Mesenchymal stem cell (in vitro differentiated cells and primary cell): ENCODE measurements at regions not wholly inside any gene's neighbourhood (a gene's known extent, or its start where the extent isn't known, plus 50 kb on each side); places are given as distances from the start of the nearest gene placed in this dataset.

ENCODE experiments used
- DNase-seq: peaks from one replicate; pipeline ENCODE4 v3.0.0-alpha.2; 2013
- H2AFZ ChIP-seq: one replicate; pipeline ENCODE4 v1.6.1; 2013; ENCODE audit warnings: low read depth, mild to moderate bottlenecking, control low read depth, inconsistent platforms, low read length, moderate library complexity
- H2AK5ac ChIP-seq: 2 replicates; pipeline ENCODE4 v1.6.1; 2013; ENCODE audit warnings: low read length, moderate library complexity, mild to moderate bottlenecking, inconsistent platforms; ENCODE audit not compliant: severe bottlenecking
- H2BK120ac ChIP-seq: one replicate; pipeline ENCODE4 v1.6.1; 2013; ENCODE audit warnings: low read depth, mild to moderate bottlenecking, inconsistent platforms, low read length, moderate library complexity
- H2BK12ac ChIP-seq, 2 experiments: one replicate each; pipeline ENCODE4 v1.6.1; 2013; ENCODE audit warnings: inconsistent platforms in 2 of 2, low read length in 2 of 2, mild to moderate bottlenecking in 2 of 2, moderate library complexity in 2 of 2, control low read depth in 1 of 2
- H2BK15ac ChIP-seq: one replicate; pipeline ENCODE4 v1.6.1; 2013; ENCODE audit warnings: mild to moderate bottlenecking, low read depth, inconsistent platforms; ENCODE audit not compliant: poor library complexity, severe bottlenecking
- H2BK5ac ChIP-seq: 2 replicates; pipeline ENCODE4 v1.6.1; 2013; ENCODE audit warnings: low read depth, mild to moderate bottlenecking, low read length, control low read depth, inconsistent platforms; ENCODE audit not compliant: poor library complexity, severe bottlenecking
- H3K14ac ChIP-seq, 2 experiments: one replicate each; pipeline ENCODE4 v1.6.1; 2013; ENCODE audit warnings: inconsistent platforms in 2 of 2, low read length in 2 of 2, control low read depth in 1 of 2, mild to moderate bottlenecking in 1 of 2, moderate library complexity in 1 of 2
- H3K18ac ChIP-seq, 2 experiments: one replicate each; pipeline ENCODE4 v1.6.1; 2013; ENCODE audit warnings: inconsistent platforms in 2 of 2, low read length in 2 of 2, control low read depth in 1 of 2, low read depth in 1 of 2, mild to moderate bottlenecking in 1 of 2
- H3K23ac ChIP-seq, 2 experiments: one replicate each; pipeline ENCODE4 v1.6.1; 2013; ENCODE audit warnings: inconsistent platforms in 2 of 2, low read length in 2 of 2, mild to moderate bottlenecking in 2 of 2, moderate library complexity in 2 of 2, control low read depth in 1 of 2
- H3K27ac ChIP-seq: 2 replicates; pipeline ENCODE4 v1.5.1; 2013; ENCODE audit warnings: mild to moderate bottlenecking, moderate library complexity, low read length, control low read depth, inconsistent platforms; ENCODE audit not compliant: poor library complexity, severe bottlenecking
- H3K27me3 ChIP-seq, 2 experiments: 2 replicates each; pipeline versions ENCODE4 v1.6.1 to v1.7.0; 2013; ENCODE audit warnings: low read length in 2 of 2, mild to moderate bottlenecking in 2 of 2, moderate library complexity in 2 of 2, control low read depth in 1 of 2, inconsistent platforms in 1 of 2; ENCODE audit not compliant: control insufficient read depth in 1 of 2, insufficient read depth in 1 of 2
- H3K36me3 ChIP-seq, 2 experiments: 2 replicates each; pipeline versions ENCODE4 v1.6.1 to v1.7.0; 2013; ENCODE audit warnings: low read length in 2 of 2, control low read depth in 1 of 2, inconsistent platforms in 1 of 2, low read depth in 1 of 2, mild to moderate bottlenecking in 1 of 2; ENCODE audit not compliant: insufficient read depth in 2 of 2, control insufficient read depth in 1 of 2
- H3K4ac ChIP-seq, 2 experiments: one replicate each; pipeline ENCODE4 v1.6.1; 2013; ENCODE audit warnings: inconsistent platforms in 2 of 2, low read length in 2 of 2, mild to moderate bottlenecking in 2 of 2, moderate library complexity in 2 of 2, control low read depth in 1 of 2, low read depth in 1 of 2
- H3K4me1 ChIP-seq: 2 replicates; pipeline ENCODE4 v1.6.1; 2013; ENCODE audit warnings: low read depth, low read length, control low read depth; ENCODE audit not compliant: control insufficient read depth, insufficient read depth
- H3K4me2 ChIP-seq: 2 replicates; pipeline ENCODE4 v1.6.1; 2013; ENCODE audit warnings: low read length, mild to moderate bottlenecking, inconsistent platforms; ENCODE audit not compliant: poor library complexity, severe bottlenecking
- H3K4me3 ChIP-seq, 2 experiments: 2 replicates each; pipeline versions ENCODE4 v1.5.1 to v1.7.0; 2013; ENCODE audit warnings: low read length in 2 of 2, mild to moderate bottlenecking in 2 of 2, control low read depth in 1 of 2, low read depth in 1 of 2; ENCODE audit not compliant: insufficient read depth in 1 of 2
- H3K79me1 ChIP-seq: replicated peaks from 2 replicates; pipeline ENCODE4 v1.6.1; 2013; ENCODE audit warnings: mild to moderate bottlenecking, control low read depth, low read length, inconsistent platforms; ENCODE audit not compliant: poor library complexity, severe bottlenecking
- H3K9ac ChIP-seq: 2 replicates; pipeline ENCODE4 v1.7.0; 2013; ENCODE audit warnings: mild to moderate bottlenecking, low read length, moderate library complexity
- H3K9me3 ChIP-seq: 2 replicates; pipeline ENCODE4 v1.7.0; 2013; ENCODE audit warnings: mild to moderate bottlenecking, low read length; ENCODE audit not compliant: control insufficient read depth
- H4K8ac ChIP-seq: one replicate; pipeline ENCODE4 v1.6.1; 2013; ENCODE audit warnings: inconsistent platforms, mild to moderate bottlenecking, low read length, moderate library complexity
- H4K91ac ChIP-seq: one replicate; pipeline ENCODE4 v1.6.1; 2013; ENCODE audit warnings: mild to moderate bottlenecking, low read length, inconsistent platforms
- WGBS: methylation state at CpG from one replicate; pipeline ENCODE4 v1.1.7; 2013; ENCODE audit warnings: mixed read lengths; 5-methylcytosine and 5-hydroxymethylcytosine counted together

DNA sequence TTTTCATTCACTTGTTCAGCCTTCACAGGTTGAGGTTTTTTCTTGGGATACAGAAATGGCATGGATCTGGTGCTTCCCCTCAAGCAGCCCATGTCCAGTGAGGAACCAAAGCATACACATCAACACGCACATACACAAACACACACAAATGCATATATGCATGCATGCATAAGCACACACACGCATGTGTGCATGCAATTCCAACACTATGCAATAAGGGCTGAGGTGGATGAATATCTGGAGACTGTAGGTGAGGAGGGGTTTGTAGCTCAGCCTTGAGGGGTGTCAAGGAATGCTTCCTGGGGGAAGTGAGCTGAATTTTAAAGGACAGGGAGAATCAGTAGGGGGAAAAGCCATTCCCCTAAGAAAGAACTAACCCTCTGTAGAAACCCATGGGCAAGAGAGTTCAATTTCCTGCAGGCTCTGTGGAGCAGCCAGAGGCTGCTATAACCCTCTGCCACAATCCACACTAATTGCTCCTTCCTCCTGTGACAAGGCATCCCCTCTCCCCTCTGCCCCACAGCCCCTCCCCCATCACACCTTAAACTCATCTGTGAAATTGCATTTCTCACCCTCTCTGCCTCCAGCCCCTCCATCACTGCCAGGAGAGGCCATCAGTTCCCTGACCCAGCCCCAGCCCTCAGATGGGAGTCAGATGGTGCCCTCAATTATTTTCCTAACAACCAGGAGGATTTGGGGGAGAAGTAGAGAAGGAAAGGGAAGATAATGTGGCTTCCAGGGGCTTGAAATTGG is 316.4 kb downstream of the RPS24 start:
- Histone ChIP-seq H3K4me2 (no peak overlapping the region), H3K27me3 (peaks cover 0 to 5% of the 10 kb centered on the region in 2 experiments), H3K9me3 (no peaks in the 10 kb centered on the region), H3K18ac (no peak overlapping the region), H4K8ac (no peak overlapping the region), H3K4me3 (no peak overlapping the region), H3K27ac (no peak overlapping the region), H2AFZ (no peak overlapping the region), H3K14ac (no peak overlapping the region), H2AK5ac (no peak overlapping the region), H2BK5ac (no peak overlapping the region), H4K91ac (no peak overlapping the region), H3K79me1 (no peaks in the 10 kb centered on the region), H3K9ac (no peak overlapping the region), H3K4me1 (peaks cover 1% of the 10 kb centered on the region), H3K4ac (no peak overlapping the region), H2BK120ac (no peak overlapping the region), H2BK12ac (no peak overlapping the region), H3K36me3 (no peaks in the 10 kb centered on the region), H2BK15ac (no peak overlapping the region), H3K23ac (no peak overlapping the region)
- DNase-seq: no peak
- WGBS: 100% methylated on average over 2 of the region's 2 CpGs

DNA sequence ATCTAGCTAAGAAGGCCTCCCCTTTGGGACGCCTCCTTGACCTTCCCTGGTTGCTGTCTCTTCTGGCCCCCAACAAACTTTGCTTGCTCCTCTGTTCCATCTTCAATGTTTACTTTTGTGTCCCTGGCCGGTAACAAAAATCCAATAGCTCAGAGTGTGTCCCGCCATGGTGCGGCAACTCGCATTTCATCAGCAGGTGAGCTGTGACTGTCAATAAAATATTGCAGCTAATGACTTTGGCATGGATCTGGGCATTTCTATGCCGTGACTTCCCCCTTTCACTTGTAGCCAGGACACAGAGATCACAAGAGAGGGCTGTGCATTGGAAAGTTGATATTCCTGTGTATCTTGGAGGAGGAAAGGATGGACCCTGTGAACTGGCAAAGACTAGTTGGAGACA is 317.6 kb downstream of the RPS24 start:
- Histone ChIP-seq H2AK5ac (no peak overlapping the region), H3K79me1 (no peaks in the 10 kb centered on the region), H3K9me3 (no peaks in the 10 kb centered on the region), H2BK12ac (no peak overlapping the region), H2BK15ac (no peak overlapping the region), H4K8ac (no peak overlapping the region), H3K4me3 (no peak overlapping the region), H3K14ac (no peak overlapping the region), H3K18ac (no peak overlapping the region), H4K91ac (no peak overlapping the region), H3K27me3 (peaks cover 0 to 5% of the 10 kb centered on the region in 2 experiments), H3K27ac (no peak overlapping the region), H3K4ac (no peak overlapping the region), H3K36me3 (no peaks in the 10 kb centered on the region), H2AFZ (no peak overlapping the region), H3K23ac (no peak overlapping the region), H2BK120ac (no peak overlapping the region), H3K9ac (no peak overlapping the region), H3K4me1 (peaks cover 1% of the 10 kb centered on the region), H2BK5ac (no peak overlapping the region), H3K4me2 (no peak overlapping the region)
- 90% methylated on average over 6 of the region's 6 CpGs for WGBS
- DNase-seq: no peak

DNA sequence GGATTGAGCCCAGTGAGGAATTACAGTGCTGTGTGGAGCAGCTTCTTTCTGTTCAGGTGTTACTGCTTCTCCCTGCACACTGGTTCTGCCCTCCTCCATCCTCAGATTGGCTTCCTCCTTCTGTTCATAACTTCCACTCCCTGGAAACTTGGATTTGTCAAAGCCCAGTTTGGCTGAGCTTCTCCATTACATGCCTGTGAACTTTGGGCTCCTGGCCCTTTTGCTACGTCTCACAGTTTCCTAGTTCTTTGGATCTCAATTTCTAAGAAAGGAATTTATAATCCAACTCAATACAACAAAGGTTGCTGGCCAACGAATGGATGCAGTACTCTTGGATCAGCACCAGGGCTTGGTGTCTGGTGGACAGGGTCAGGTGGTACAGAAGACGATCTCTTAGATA is 318.1 kb downstream of the RPS24 start:
- H4K8ac ChIP-seq: no peak overlapping the region
- no peak overlapping the region for H3K14ac ChIP-seq
- no peak overlapping the region for H2BK15ac ChIP-seq
- no peak overlapping the region for H3K4me3 ChIP-seq
- no peaks in the 10 kb centered on the region for H3K9me3 ChIP-seq
- H3K9ac ChIP-seq: no peak overlapping the region
- H3K4me2 ChIP-seq: no peak overlapping the region
- no peak overlapping the region for H3K18ac ChIP-seq
- H4K91ac ChIP-seq: no peak overlapping the region
- no peak overlapping the region for H3K23ac ChIP-seq
- WGBS: 88% methylated on average over 3 of the region's 3 CpGs
- no peak overlapping the region for H3K27ac ChIP-seq
- no peak overlapping the region for H2BK120ac ChIP-seq
- DNase-seq: no peak
- H2BK12ac ChIP-seq: no peak overlapping the region
- peaks cover 1% of the 10 kb centered on the region for H3K4me1 ChIP-seq
- H2AFZ ChIP-seq: no peak overlapping the region
- no peaks in the 10 kb centered on the region for H3K36me3 ChIP-seq
- no peak overlapping the region for H2BK5ac ChIP-seq
- no peak overlapping the region for H2AK5ac ChIP-seq
- no peaks in the 10 kb centered on the region for H3K79me1 ChIP-seq
- H3K27me3 ChIP-seq: peaks cover 0 to 5% of the 10 kb centered on the region in 2 experiments
- H3K4ac ChIP-seq: no peak overlapping the region

DNA sequence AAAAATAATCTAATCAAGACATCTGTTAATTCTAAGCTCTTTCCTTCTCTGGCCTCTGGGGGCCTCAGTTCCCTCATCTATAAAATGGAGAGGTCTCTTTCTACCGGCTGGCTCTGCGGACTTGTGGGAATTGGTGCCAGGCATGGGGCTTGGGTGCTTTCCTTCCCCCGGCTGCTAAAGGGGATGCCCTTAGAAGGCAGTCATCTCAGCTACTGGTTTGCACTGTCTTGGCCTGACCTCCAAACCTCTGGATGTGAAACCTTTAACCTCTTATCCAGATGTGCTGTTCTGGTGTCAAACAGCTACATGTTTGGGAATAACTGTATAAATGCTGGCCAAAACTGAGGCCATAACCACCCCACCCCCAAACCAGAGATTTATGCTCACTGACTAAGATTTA is 320.0 kb downstream of the RPS24 start:
- no peak for DNase-seq
- Histone ChIP-seq H3K4me2 (no peak overlapping the region), H3K9me3 (no peaks in the 10 kb centered on the region)

More for the DNA sequence above, 320.0 kb downstream of the RPS24 start:
- H3K36me3 ChIP-seq: no peaks in the 10 kb centered on the region
- H3K14ac ChIP-seq: no peak overlapping the region
- H3K27me3 ChIP-seq: peaks cover 0 to 5% of the 10 kb centered on the region in 2 experiments
- no peak overlapping the region for H2AK5ac ChIP-seq
- H2BK120ac ChIP-seq: no peak overlapping the region
- H3K23ac ChIP-seq: no peak overlapping the region
- no peak overlapping the region for H4K8ac ChIP-seq
- H2AFZ ChIP-seq: no peak overlapping the region
- H3K4me1 ChIP-seq: no peaks in the 10 kb centered on the region
- H4K91ac ChIP-seq: no peak overlapping the region
- no peak overlapping the region for H2BK15ac ChIP-seq
- no peak overlapping the region for H3K27ac ChIP-seq
- no peak overlapping the region for H3K9ac ChIP-seq
- H2BK5ac ChIP-seq: no peak overlapping the region
- H3K79me1 ChIP-seq: no peaks in the 10 kb centered on the region
- no peak overlapping the region for H3K4ac ChIP-seq
- no peak overlapping the region for H3K18ac ChIP-seq
- H2BK12ac ChIP-seq: no peak overlapping the region
- H3K4me3 ChIP-seq: no peak overlapping the region
- 80% methylated on average over 3 of the region's 3 CpGs for WGBS
